Gastrocnemius medialis (tissue), 4 donors: ENCODE measurements at regions not wholly inside any gene's neighbourhood (a gene's known extent, or its start where the extent isn't known, plus 50 kb on each side); places are given as distances from the start of the nearest gene placed in this dataset.

ENCODE experiments used
- CTCF ChIP-seq, 5 experiments: fragments of 450-650 bp in 3 of 5; fragments of 200-600 bp in 2 of 5; sonication (generic) in 2 of 5; IDR thresholded peaks in 4 of 5; conservative IDR thresholded peaks in 1 of 5; 1 replicate in 4 of 5; 2 replicates in 1 of 5; pipeline ENCODE4 v1.5.1; 2016 to 2019; ENCODE audit warnings: antibody characterized with exemption in 5 of 5, mild to moderate bottlenecking in 3 of 5, moderate library complexity in 3 of 5
- POLR2A ChIP-seq, 2 donors: fragments of 450-650 bp; IDR thresholded peaks; one replicate each; pipeline ENCODE4 v1.6.1; 2017; ENCODE audit warnings: antibody characterized with exemption in 2 of 2, mild to moderate bottlenecking in 2 of 2, moderate library complexity in 2 of 2

GRCh38 chr12:60844101-60844500, 1248.3 kb downstream of the SLC16A7 start:
- TF ChIP-seq CTCF (IDR thresholded peaks at IDR 0.05 in 4 of 5, conservative IDR thresholded peaks at IDR 0.05 in 1 of 5) (no peak), POLR2A (IDR thresholded peaks at IDR 0.05) (no peak)
